CD14-positive monocyte (primary cell): ENCODE measurements at regions not wholly inside any gene's neighbourhood (a gene's known extent, or its start where the extent isn't known, plus 50 kb on each side); places are given as distances from the start of the nearest gene placed in this dataset.

Experiments
- DNase-seq, 3 donors: peaks; one replicate each; pipeline ENCODE4 v3.0.0-alpha.2; 2011 to 2022
- H2AFZ ChIP-seq: 2 replicates; pipeline ENCODE4 v1.6.0; 2012; ENCODE audit warnings: mild to moderate bottlenecking, low read depth, low read length, inconsistent platforms; ENCODE audit not compliant: insufficient read depth, poor library complexity, severe bottlenecking
- H3K27ac ChIP-seq, 2 donors: 1 replicate in 1 of 2; 2 replicates in 1 of 2; pipeline ENCODE4 v1.5.1; 2012 to 2013; ENCODE audit warnings: low read length in 2 of 2, control low read depth in 1 of 2, inconsistent platforms in 1 of 2, low read depth in 1 of 2, mild to moderate bottlenecking in 1 of 2
- H3K27me3 ChIP-seq, 2 donors: one replicate each; pipeline versions ENCODE4 v1.6.0 to v1.6.1; 2011 to 2013; ENCODE audit warnings: low read length in 2 of 2; ENCODE audit not compliant: control insufficient read depth in 2 of 2, insufficient read depth in 2 of 2
- H3K36me3 ChIP-seq, 2 donors: replicated peaks in 1 of 2; 1 replicate in 1 of 2; 2 replicates in 1 of 2; pipeline versions ENCODE4 v1.5.1 to v1.6.1; 2012 to 2013; ENCODE audit warnings: low read length in 2 of 2, control low read depth in 1 of 2, inconsistent platforms in 1 of 2, mild to moderate bottlenecking in 1 of 2; ENCODE audit not compliant: insufficient read depth in 2 of 2, control insufficient read depth in 1 of 2
- H3K4me1 ChIP-seq, 2 donors: 1 replicate in 1 of 2; 2 replicates in 1 of 2; pipeline versions ENCODE4 v1.5.1 to v1.6.1; 2012 to 2013; ENCODE audit warnings: low read length in 2 of 2, control low read depth in 1 of 2, inconsistent platforms in 1 of 2, mild to moderate bottlenecking in 1 of 2, moderate library complexity in 1 of 2; ENCODE audit not compliant: insufficient read depth in 2 of 2, control insufficient read depth in 1 of 2
- H3K4me2 ChIP-seq: replicated peaks from 2 replicates; pipeline ENCODE3; 2012; ENCODE audit warnings: low read length, moderate library complexity, mild to moderate bottlenecking; ENCODE audit not compliant: poor library complexity, severe bottlenecking; ENCODE audit errors: extremely low read depth
- H3K4me3 ChIP-seq, 3 experiments: fragments of 200-600 bp in 1 of 3; sonication (generic) in 1 of 3; replicated peaks in 1 of 3; 1 replicate in 2 of 3; 2 replicates in 1 of 3; pipeline ENCODE4 v1.5.1; 2011 to 2013; ENCODE audit warnings: low read length in 3 of 3, mild to moderate bottlenecking in 3 of 3, control low read depth in 2 of 3, low read depth in 2 of 3, inconsistent platforms in 1 of 3, moderate library complexity in 1 of 3
- H3K79me2 ChIP-seq: 2 replicates; pipeline ENCODE4 v1.6.0; 2012; ENCODE audit warnings: mild to moderate bottlenecking, control low read depth, inconsistent platforms, low read length, moderate library complexity; ENCODE audit not compliant: insufficient read depth
- H3K9ac ChIP-seq: 2 replicates; pipeline ENCODE4 v1.6.0; 2017; ENCODE audit warnings: low read length, mild to moderate bottlenecking; ENCODE audit not compliant: insufficient read depth, poor library complexity, severe bottlenecking
- H3K9me3 ChIP-seq, 2 donors: replicated peaks in 1 of 2; 1 replicate in 1 of 2; 2 replicates in 1 of 2; pipeline versions ENCODE4 v1.5.1 to v1.6.1; 2012 to 2013; ENCODE audit warnings: low read length in 2 of 2, control low read depth in 1 of 2; ENCODE audit not compliant: control insufficient read depth in 1 of 2, insufficient read depth in 1 of 2
- H4K20me1 ChIP-seq: 2 replicates; pipeline ENCODE4 v1.6.0; 2012; ENCODE audit warnings: mild to moderate bottlenecking, low read length, control low read depth, moderate library complexity; ENCODE audit not compliant: insufficient read depth
- H3K27ac Mint-ChIP-seq, 7 donors: one replicate each; pipeline ENCODE4 v1.8.0; 2020; ENCODE audit warnings: mild to moderate bottlenecking in 7 of 7, mixed read lengths in 7 of 7, moderate library complexity in 6 of 7, inconsistent platforms in 2 of 7
- H3K27me3 Mint-ChIP-seq, 3 donors: one replicate each; pipeline ENCODE4 v1.8.0; 2021 to 2022; ENCODE audit warnings: low read depth in 3 of 3, mild to moderate bottlenecking in 3 of 3, mixed read lengths in 3 of 3, moderate library complexity in 3 of 3, inconsistent platforms in 1 of 3
- H3K36me3 Mint-ChIP-seq, 2 donors: one replicate each; pipeline ENCODE4 v1.8.0; 2020; ENCODE audit warnings: mixed read lengths in 2 of 2, inconsistent platforms in 1 of 2, mild to moderate bottlenecking in 1 of 2
- H3K4me1 Mint-ChIP-seq: one replicate; pipeline ENCODE4 v1.8.0; 2020; ENCODE audit warnings: mild to moderate bottlenecking, mixed read lengths
- H3K4me3 Mint-ChIP-seq, 2 donors: one replicate each; pipeline ENCODE4 v1.8.0; 2020; ENCODE audit warnings: mild to moderate bottlenecking in 2 of 2, mixed read lengths in 2 of 2, moderate library complexity in 1 of 2
- H3K9me3 Mint-ChIP-seq, 7 donors: one replicate each; pipeline ENCODE4 v1.8.0; 2020 to 2022; ENCODE audit warnings: mixed read lengths in 7 of 7, mild to moderate bottlenecking in 6 of 7, moderate library complexity in 6 of 7, inconsistent platforms in 2 of 7
- WGBS: methylation state at CpG from one replicate; pipeline ENCODE4 v1.1.5; 2013; ENCODE audit warnings: missing lambda C conversion rate; ENCODE audit not compliant: insufficient coverage; 5-methylcytosine and 5-hydroxymethylcytosine counted together
- intact Hi-C, 2 donors: fragments of 100-400 bp; cut with micrococcal nuclease; formaldehyde crosslinking; loops; one replicate each; pipeline versions ENCODE4 v1.15.0 to v1.15.1; 2023
- TF ChIP-seq, protein P1 (sequence below): fragments of 200-600 bp; IDR thresholded peaks from one replicate; pipeline ENCODE4 v1.8.0; 2022; ENCODE audit warnings: antibody characterized with exemption, mild to moderate bottlenecking

DNA sequence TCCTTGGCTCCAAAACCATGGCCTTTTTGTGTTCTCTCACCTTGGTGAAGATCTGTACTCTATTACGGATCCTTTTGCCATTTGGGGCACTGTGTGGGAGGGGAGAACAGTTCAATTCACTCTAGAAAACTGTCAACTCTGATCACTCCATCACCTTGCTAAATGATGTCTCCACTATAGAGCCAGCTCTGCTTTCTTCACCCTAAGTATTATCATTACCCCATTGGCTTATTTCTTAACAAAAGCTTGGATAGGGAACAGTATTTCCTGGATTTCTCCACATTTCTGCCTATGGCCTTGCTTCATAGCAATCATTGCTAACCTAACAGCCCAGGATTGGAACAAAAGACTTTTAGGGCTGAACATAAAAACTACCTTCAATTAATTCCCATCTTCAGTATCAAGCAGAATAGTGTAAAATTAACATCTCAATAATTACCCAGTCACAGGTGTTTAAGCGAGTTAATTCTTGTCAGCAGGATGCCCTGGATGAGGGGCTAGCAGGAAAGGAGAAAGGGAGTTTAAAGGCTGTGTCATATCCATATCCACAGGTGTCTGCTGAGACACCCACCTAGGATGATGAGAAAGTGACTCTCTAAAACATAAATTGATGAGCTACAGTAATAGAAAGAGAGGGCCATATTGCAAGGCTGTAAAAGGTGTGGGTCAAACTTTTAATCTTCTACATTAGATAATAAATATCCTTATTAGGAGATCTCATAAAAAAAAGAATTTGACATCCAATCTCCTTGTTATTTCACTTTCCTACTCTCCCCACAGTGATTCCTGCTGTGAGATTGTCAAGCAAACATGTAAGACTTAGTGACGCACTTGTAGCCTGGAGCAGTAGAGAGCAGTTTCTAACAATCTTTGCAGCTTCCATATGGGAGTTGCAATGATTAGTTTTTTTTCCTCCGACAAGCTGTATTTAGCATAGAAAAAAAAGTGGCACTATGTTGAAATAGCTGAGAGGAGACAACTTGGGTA, 589.5 kb upstream of the NXPH2 start:
- Histone ChIP-seq H3K36me3 (no peaks in the 10 kb centered on the region), H3K79me2 (no peaks in the 10 kb centered on the region), H3K4me2 (no peak overlapping the region), H3K4me1 (no peaks in the 10 kb centered on the region), H3K4me3 (no peak overlapping the region), H3K27ac (no peak overlapping the region), H3K9me3 (no peaks in the 10 kb centered on the region), H4K20me1 (no peaks in the 10 kb centered on the region), H3K9ac (no peak overlapping the region), H2AFZ (no peak overlapping the region), H3K27me3 (no peaks in the 10 kb centered on the region)
- no peak for DNase-seq
- Mint-ChIP-seq H3K36me3 (no peaks in the 10 kb centered on the region), H3K27me3 (no peaks in the 10 kb centered on the region), H3K4me3 (no peak overlapping the region), H3K4me1 (no peaks in the 10 kb centered on the region), H3K9me3 (peaks cover 0 to 2% (median 1%) of the 10 kb centered on the region in 7 donors), H3K27ac (no peak overlapping the region)
- TF ChIP-seq, protein P1, sequence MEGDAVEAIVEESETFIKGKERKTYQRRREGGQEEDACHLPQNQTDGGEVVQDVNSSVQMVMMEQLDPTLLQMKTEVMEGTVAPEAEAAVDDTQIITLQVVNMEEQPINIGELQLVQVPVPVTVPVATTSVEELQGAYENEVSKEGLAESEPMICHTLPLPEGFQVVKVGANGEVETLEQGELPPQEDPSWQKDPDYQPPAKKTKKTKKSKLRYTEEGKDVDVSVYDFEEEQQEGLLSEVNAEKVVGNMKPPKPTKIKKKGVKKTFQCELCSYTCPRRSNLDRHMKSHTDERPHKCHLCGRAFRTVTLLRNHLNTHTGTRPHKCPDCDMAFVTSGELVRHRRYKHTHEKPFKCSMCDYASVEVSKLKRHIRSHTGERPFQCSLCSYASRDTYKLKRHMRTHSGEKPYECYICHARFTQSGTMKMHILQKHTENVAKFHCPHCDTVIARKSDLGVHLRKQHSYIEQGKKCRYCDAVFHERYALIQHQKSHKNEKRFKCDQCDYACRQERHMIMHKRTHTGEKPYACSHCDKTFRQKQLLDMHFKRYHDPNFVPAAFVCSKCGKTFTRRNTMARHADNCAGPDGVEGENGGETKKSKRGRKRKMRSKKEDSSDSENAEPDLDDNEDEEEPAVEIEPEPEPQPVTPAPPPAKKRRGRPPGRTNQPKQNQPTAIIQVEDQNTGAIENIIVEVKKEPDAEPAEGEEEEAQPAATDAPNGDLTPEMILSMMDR, result no peak
- intact Hi-C loops, result no loop called here
- 67% methylated on average over 1 of the region's 4 CpGs for WGBS

DNA sequence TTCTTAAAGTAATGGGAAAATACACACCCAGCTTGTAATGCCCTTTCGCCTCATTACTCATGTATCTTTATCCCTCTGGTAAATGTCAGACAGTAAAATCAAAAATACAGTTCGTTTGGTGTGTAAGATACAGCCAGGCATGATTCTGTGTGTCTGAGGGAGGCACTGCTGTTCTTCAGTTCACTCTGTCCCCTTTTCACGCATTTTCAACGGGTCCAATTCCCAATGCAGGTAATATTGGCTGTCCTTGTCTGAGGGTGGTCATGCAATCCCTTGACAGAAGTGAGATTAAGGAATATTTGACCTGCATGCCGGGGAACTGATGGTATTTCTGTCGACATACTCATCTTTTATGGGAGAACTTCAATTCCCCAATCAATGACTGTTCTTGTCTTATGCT, 587.2 kb upstream of the NXPH2 start:
- Histone ChIP-seq H3K4me2 (no peak overlapping the region), H3K9me3 (no peaks in the 10 kb centered on the region), H3K79me2 (no peaks in the 10 kb centered on the region), H3K4me1 (no peaks in the 10 kb centered on the region), H3K27ac (no peak overlapping the region), H3K36me3 (no peaks in the 10 kb centered on the region), H3K9ac (no peak overlapping the region), H3K27me3 (no peaks in the 10 kb centered on the region), H4K20me1 (no peaks in the 10 kb centered on the region), H3K4me3 (no peak overlapping the region), H2AFZ (no peak overlapping the region)
- TF ChIP-seq, protein P1, result no peak
- Mint-ChIP-seq H3K27me3 (no peaks in the 10 kb centered on the region), H3K4me3 (no peak overlapping the region), H3K9me3 (peaks cover 0 to 2% (median 1%) of the 10 kb centered on the region in 7 donors), H3K4me1 (no peaks in the 10 kb centered on the region), H3K36me3 (no peaks in the 10 kb centered on the region), H3K27ac (no peak overlapping the region)
- 77% methylated on average over 4 of the region's 6 CpGs for WGBS
- intact Hi-C loops, result no loop called here
- DNase-seq, result no peak
